GM18502 (cell line): ENCODE measurements at regions not wholly inside any gene's neighbourhood (a gene's known extent, or its start where the extent isn't known, plus 50 kb on each side); places are given as distances from the start of the nearest gene placed in this dataset.

Experiments used
- ATAC-seq: cut with Tn5 transposase; IDR thresholded peaks from one replicate; pipeline ENCODE4 v1.9.1; 2021; ENCODE audit warnings: mild to moderate bottlenecking; ENCODE audit not compliant: unreplicated experiment, poor library complexity

GRCh38 chr3:165383381-165383780 is 187.2 kb upstream of the SLITRK3 start:
- ATAC-seq, result no peak

GRCh38 chr3:165382672-165383071 is 186.5 kb upstream of the SLITRK3 start:
- ATAC-seq, result no peak

- ATAC-seq, result no peak
Measured at GRCh38 chr3:165378761-165379160, 182.6 kb upstream of the SLITRK3 start.

- ATAC-seq, result no peak
Measured at GRCh38 chr3:165359005-165359404, 162.8 kb upstream of the SLITRK3 start.

GRCh38 chr3:165355316-165355715 is 159.1 kb upstream of the SLITRK3 start:
- ATAC-seq, result no peak

- ATAC-seq, result no peak
Measured at GRCh38 chr3:165347526-165347925, 151.3 kb upstream of the SLITRK3 start.

- no peak for ATAC-seq
Measured at GRCh38 chr3:165346503-165346902, 150.3 kb upstream of the SLITRK3 start.

- ATAC-seq, result no peak
Measured at GRCh38 chr3:165343185-165343584, 147.0 kb upstream of the SLITRK3 start.

- no peak for ATAC-seq
Measured at GRCh38 chr3:165339753-165340152, 143.6 kb upstream of the SLITRK3 start.

GRCh38 chr3:165336786-165337185 is 140.6 kb upstream of the SLITRK3 start:
- ATAC-seq, result no peak
